Activated CD8-positive, alpha-beta T cell treated with anti-CD3 and anti-CD28 coated beads for 36 hours (primary cell): ENCODE measurements at regions not wholly inside any gene's neighbourhood (a gene's known extent, or its start where the extent isn't known, plus 50 kb on each side); places are given as distances from the start of the nearest gene placed in this dataset.

Experiments
- ATAC-seq: fragments of 200-7000 bp; cut with Tn5 transposase; one replicate; pipeline ENCODE4 v1.10.0; 2021; ENCODE audit warnings: mild to moderate bottlenecking, moderate library complexity
- CTCF ChIA-PET: fragments of 350-600 bp; sonication (Branson Sonifier 250); formaldehyde crosslinking; loops from one replicate; lab custom pipeline; 2021; ENCODE audit warnings: antibody characterized with exemption; lab: Charles Lee
- POLR2A ChIA-PET: fragments of 350-600 bp; sonication (Branson Sonifier 250); formaldehyde crosslinking; loops from one replicate; lab custom pipeline; 2021; ENCODE audit warnings: antibody characterized with exemption; lab: Charles Lee
- DNase-seq: peaks from one replicate; pipeline ENCODE4 v3.0.0-alpha.2; 2020
- H3K27ac Mint-ChIP-seq: one replicate; pipeline ENCODE4 v1.8.0; 2021; ENCODE audit warnings: mild to moderate bottlenecking, mixed read lengths
- H3K27me3 Mint-ChIP-seq: one replicate; pipeline ENCODE4 v1.8.0; 2021; ENCODE audit warnings: mixed read lengths
- H3K36me3 Mint-ChIP-seq: one replicate; pipeline ENCODE4 v1.8.0; 2021; ENCODE audit warnings: low read depth, mixed read lengths
- H3K4me1 Mint-ChIP-seq: one replicate; pipeline ENCODE4 v1.8.0; 2021; ENCODE audit warnings: low read depth, mixed read lengths
- H3K4me3 Mint-ChIP-seq: one replicate; pipeline ENCODE4 v1.8.0; 2021; ENCODE audit warnings: mild to moderate bottlenecking, moderate library complexity, mixed read lengths
- H3K9me3 Mint-ChIP-seq: one replicate; pipeline ENCODE4 v1.8.0; 2021; ENCODE audit warnings: mixed read lengths
- intact Hi-C: fragments of 100-400 bp; cut with micrococcal nuclease; formaldehyde crosslinking; loops from one replicate; pipeline ENCODE4 v1.10.0; 2022
- TF ChIP-seq, protein P1 (sequence below): fragments of 200-600 bp; IDR thresholded peaks from one replicate; pipeline ENCODE4 v1.8.0; 2022; ENCODE audit warnings: antibody characterized with exemption, mild to moderate bottlenecking

DNA sequence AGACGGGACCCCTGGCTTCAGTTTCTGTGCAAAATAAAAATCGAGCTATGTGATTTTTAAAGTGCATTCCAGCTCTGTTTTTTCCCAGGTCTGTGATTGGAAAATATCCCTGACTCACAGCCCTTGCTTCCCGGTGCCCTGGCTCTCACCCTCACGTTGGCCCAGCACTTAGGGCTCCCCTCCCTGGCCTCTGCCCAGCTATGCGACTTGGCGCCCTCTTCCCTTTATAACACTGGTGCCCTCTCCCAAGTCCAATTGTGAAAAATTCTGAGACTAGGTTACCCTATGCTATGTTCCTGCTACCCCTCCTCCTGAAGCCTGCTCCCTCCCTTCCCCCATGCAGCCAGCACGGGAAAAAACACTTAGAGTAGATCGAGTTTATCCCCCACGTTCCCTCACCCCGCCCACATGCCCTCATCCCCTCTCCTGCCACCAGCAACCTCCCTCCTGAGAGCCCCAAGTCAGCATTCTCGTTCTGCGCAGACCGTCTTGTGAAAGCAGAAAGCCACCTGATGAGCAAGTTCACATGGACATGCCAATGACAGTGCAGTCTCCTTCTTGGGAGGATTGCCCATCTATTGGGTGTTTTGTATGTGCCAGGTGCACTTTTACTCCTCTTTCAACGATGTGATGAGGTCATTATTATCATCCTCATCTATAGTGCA lies 228.8 kb downstream of the VAPA start:
- Mint-ChIP-seq H3K27me3 (peaks cover 1% of the 10 kb centered on the region), H3K4me3 (no peak overlapping the region), H3K27ac (no peak overlapping the region), H3K4me1 (peaks cover 3% of the 10 kb centered on the region), H3K9me3 (no peaks in the 10 kb centered on the region), H3K36me3 (no peaks in the 10 kb centered on the region)
- ChIA-PET CTCF (interaction anchor here (0.8 kb wide), 1 partner anchor 349 kb away, joined by 3 read pairs; no protein-coding TSS in a partner anchor), POLR2A (no interaction called here)
- no peak for ATAC-seq
- TF ChIP-seq, protein P1, sequence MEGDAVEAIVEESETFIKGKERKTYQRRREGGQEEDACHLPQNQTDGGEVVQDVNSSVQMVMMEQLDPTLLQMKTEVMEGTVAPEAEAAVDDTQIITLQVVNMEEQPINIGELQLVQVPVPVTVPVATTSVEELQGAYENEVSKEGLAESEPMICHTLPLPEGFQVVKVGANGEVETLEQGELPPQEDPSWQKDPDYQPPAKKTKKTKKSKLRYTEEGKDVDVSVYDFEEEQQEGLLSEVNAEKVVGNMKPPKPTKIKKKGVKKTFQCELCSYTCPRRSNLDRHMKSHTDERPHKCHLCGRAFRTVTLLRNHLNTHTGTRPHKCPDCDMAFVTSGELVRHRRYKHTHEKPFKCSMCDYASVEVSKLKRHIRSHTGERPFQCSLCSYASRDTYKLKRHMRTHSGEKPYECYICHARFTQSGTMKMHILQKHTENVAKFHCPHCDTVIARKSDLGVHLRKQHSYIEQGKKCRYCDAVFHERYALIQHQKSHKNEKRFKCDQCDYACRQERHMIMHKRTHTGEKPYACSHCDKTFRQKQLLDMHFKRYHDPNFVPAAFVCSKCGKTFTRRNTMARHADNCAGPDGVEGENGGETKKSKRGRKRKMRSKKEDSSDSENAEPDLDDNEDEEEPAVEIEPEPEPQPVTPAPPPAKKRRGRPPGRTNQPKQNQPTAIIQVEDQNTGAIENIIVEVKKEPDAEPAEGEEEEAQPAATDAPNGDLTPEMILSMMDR: no peak
- intact Hi-C loops: no loop called here
- no peak for DNase-seq

DNA sequence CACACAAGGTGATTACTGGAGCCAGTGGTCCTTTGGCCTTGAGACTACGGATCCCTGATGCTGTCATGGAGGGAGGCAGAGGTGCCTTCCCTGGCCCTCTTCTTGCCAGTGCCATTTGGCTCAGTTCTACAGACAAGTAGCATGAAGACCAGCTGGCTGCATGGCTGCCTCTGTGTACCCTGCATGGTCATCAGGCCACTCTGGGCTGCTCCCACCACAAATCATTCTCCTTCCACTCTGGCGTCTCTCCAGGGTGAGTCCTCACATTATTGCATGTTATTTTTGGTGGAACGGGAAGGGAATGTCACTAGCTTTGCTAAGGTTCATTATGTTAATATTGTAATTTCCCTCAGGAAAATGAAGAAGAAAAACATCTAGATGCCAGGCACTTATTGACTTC lies 229.8 kb downstream of the VAPA start:
- CTCF ChIA-PET: no interaction called here
- no peak overlapping the region for H3K4me3 Mint-ChIP-seq
- no peaks in the 10 kb centered on the region for H3K36me3 Mint-ChIP-seq

DNA sequence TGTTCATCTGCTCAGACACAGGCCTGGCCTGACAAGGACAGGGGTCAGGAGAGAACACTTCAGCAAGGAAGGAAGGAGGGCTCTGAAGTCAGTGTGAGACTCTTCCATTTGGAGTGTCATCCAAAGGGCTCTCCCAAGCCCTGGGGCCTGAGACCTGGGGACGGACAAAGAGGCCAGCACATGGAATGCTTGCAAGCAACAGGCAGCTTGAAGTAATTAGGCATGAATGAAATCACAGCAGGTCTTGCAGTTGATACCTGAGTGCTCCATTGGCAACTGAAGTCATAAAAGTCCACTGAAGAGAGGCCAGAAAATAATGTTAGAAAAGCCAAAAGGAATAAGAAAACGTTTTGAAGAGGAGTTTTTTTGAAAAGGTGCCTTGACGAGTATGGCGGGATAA lies 231.7 kb downstream of the VAPA start:
- POLR2A ChIA-PET: interaction anchor here (0.6 kb wide), 1 partner anchor 34 kb away, joined by 3 read pairs; no protein-coding TSS in a partner anchor

More for the DNA sequence above, 229.8 kb downstream of the VAPA start:
- Mint-ChIP-seq H3K9me3 (no peaks in the 10 kb centered on the region), H3K27me3 (peaks cover 1% of the 10 kb centered on the region), H3K4me1 (peaks cover 3% of the 10 kb centered on the region), H3K27ac (no peak overlapping the region)
- DNase-seq: no peak
- POLR2A ChIA-PET: no interaction called here
- intact Hi-C loops: no loop called here
- no peak for ATAC-seq
- TF ChIP-seq, protein P1: no peak

DNA sequence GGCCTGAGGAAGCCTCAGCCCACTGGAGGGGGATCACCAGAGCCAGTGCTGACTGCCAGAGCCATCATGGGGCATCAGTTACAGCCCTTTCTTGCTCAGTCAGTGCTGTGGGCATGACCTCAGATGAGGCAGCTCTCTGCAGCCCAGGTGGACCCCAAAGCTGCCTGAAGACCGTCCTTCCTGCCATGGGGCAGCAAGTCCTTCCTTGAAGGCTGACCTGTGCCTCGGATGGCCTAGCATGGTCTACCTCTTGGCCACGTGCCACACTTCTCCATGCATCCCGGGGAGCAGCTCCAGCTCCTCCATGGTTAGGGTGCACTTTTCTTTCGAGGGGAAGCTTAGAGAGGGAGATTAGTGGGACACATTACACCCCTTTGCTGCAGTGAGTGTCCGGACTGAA lies 233.4 kb downstream of the VAPA start:
- DNase-seq (no peak), ATAC-seq (no peak)
- peaks cover 2% of the 10 kb centered on the region for H3K9me3 Mint-ChIP-seq
- no peak overlapping the region for H3K27ac Mint-ChIP-seq
- TF ChIP-seq, protein P1: no peak
- ChIA-PET POLR2A (no interaction called here), CTCF (no interaction called here)
- no peaks in the 10 kb centered on the region for H3K36me3 Mint-ChIP-seq
- H3K4me3 Mint-ChIP-seq: no peak overlapping the region
- no peaks in the 10 kb centered on the region for H3K27me3 Mint-ChIP-seq
- intact Hi-C loops: no loop called here
- H3K4me1 Mint-ChIP-seq: no peaks in the 10 kb centered on the region

More for the DNA sequence above, 231.7 kb downstream of the VAPA start:
- intact Hi-C loops: no loop called here
- Mint-ChIP-seq H3K27me3 (no peaks in the 10 kb centered on the region), H3K4me1 (no peaks in the 10 kb centered on the region), H3K9me3 (no peaks in the 10 kb centered on the region), H3K27ac (no peak overlapping the region), H3K36me3 (no peaks in the 10 kb centered on the region), H3K4me3 (no peak overlapping the region)
- ATAC-seq (no peak), DNase-seq (no peak)
- TF ChIP-seq, protein P1: no peak
- CTCF ChIA-PET: no interaction called here

DNA sequence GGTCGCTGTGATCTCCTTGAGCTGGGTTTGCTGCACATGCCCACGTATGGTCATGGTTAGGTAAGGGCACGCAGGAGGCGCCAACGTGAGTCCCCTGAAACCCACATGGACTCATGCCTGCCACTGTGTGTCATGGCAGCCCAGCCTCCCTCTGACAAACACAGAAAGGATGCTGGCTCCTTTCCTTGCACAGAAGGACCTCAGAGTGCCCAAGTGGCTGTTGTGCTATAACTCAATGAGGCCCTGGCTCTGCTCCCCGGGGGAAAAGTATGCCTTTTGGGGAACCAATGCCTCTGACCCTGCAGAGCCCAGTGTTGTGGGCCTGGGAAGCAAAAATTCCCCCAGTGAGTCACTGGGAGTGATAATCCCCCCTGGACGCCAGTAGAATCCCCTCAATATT lies 233.9 kb downstream of the VAPA start:
- Mint-ChIP-seq H3K9me3 (peaks cover 2% of the 10 kb centered on the region), H3K27me3 (no peaks in the 10 kb centered on the region), H3K36me3 (no peaks in the 10 kb centered on the region), H3K4me3 (no peak overlapping the region), H3K27ac (no peak overlapping the region), H3K4me1 (no peaks in the 10 kb centered on the region)
- intact Hi-C loops: no loop called here
- CTCF ChIA-PET: no interaction called here
- TF ChIP-seq, protein P1: no peak
- DNase-seq (no peak), ATAC-seq (no peak)
- POLR2A ChIA-PET: no interaction called here
